HG02943 (cell line): ENCODE measurements at regions not wholly inside any gene's neighbourhood (a gene's known extent, or its start where the extent isn't known, plus 50 kb on each side); places are given as distances from the start of the nearest gene placed in this dataset.

Source experiments
- ATAC-seq: cut with Tn5 transposase; IDR thresholded peaks from one replicate; pipeline ENCODE4 v1.9.1; 2021; ENCODE audit warnings: mild to moderate bottlenecking, low read depth, moderate library complexity; ENCODE audit not compliant: unreplicated experiment

DNA sequence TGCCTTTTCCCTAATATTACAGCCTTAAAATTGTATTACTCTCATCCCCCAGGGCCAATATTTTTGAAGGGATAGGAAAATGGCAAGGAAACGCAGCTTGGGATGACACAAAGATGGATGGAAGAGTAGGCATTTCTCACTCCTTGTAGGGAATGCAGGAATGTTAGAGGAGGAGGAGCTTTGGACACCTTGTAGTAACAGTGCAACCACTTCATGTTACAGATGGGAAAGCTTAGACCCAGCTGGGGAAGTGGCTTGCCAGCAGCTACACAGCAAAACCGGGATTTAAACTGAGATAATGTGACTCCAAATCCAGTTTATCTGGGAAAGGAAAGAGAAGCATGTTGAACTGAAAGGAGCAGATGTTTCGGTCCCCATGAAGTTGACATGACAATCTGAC, 473.7 kb upstream of the DAB1 start:
- no peak for ATAC-seq

DNA sequence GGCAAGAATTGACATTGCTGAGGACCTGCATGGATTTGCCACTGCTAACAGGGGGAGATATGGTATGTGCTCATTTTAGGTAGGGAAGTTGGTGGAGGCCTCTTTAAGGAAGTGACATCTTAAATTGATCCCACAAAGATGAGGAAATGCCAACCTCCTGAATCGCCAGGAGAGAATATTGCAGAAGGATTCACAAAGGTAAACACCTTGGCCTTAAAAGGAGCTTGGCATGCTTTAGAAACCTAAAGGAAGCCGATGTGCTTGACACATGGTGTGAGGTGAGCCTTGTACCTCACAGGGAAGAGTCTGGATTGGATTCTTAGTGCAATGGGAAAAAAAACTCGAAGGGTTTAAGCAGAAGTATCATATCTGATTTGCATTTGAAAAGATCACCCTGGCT, 470.5 kb upstream of the DAB1 start:
- no peak for ATAC-seq

DNA sequence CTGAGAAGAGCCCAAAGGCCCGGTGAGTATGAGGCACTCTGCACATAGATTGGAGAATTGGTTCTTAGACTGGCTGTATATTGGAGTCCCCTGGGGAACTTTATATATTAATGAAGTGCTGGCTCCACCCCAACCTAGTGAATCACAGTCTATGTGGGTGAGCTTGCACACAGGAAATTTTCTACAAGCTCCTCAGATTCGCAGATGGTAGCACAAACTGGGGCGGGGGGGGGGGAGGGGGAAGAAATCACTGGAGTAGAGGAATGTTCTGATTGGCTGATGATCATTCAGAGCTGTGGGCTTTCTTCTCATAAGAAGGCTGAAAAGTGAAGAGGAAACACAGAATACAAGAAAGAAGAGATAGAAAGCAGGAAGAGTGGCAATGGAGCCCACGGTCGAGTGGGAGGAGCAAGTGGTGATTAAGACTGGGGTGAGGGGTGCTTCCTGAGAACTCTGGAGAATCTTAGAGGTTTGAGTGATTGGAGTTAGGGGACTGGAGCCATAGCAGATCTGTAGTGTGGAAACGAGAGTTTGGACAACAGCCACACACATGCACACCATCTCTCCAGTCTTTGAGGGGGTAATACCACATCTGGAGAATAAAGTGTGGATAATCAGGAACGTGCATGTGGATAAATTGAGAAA, 465.9 kb upstream of the DAB1 start:
- ATAC-seq, result no peak

DNA sequence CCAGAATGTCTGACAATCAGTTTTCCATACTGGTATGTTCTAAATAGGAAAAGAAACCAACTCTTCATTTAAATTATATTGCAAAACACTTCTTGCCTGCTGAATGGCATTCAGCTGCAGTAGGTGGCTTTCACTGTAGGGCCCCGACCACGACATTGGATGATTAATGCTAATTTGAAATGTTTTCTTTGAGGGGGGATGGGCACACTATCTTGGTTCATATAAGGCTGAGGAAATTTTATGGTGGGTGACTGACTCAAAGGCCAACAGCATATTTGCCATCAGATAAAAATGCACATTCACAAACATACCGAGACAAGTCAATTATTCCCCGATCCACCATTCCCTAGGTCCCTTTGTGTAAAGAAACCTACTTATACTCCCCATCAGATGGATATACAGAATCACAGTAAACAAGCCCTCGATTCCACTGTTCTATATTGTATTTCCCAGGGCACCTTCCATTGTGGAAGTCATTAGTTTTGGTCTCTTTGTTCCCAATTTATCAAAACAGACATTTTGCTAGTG, 464.2 kb upstream of the DAB1 start:
- no peak for ATAC-seq

DNA sequence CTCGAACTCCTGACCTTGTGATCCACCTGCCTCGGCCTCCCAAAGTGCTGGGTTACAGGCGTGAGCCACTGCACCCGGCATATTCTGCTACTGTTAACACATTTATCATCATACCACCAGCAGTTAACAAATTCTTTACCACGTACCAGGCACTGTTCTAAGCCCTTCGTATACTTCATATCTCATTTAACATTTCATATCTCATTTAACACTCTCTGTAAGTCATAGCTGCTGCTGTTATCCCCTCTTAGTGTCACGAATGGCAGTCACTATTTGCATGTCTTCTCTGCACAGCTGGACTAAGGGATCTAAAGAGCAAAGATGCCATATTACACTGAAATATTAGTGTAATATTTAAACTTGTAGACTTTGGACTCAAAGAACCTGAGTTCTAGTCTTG, 462.5 kb upstream of the DAB1 start:
- no peak for ATAC-seq

DNA sequence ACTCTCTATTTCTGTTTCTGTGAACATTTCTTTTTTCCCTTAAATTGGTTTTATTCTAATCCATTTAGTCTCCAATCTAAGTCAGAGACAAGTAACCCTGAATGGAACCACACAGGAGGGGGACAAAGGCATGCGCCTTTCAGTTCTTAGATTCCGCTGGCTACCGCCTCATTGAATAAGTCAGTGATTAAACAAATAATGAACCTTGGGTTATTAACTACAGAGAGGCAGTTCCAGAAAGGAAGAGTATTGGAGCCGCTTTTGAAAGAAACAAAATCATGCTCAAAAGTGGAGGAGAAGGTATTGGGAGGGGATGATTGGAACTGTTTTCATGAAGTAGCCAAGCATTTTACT, 459.8 kb upstream of the DAB1 start:
- no peak for ATAC-seq

DNA sequence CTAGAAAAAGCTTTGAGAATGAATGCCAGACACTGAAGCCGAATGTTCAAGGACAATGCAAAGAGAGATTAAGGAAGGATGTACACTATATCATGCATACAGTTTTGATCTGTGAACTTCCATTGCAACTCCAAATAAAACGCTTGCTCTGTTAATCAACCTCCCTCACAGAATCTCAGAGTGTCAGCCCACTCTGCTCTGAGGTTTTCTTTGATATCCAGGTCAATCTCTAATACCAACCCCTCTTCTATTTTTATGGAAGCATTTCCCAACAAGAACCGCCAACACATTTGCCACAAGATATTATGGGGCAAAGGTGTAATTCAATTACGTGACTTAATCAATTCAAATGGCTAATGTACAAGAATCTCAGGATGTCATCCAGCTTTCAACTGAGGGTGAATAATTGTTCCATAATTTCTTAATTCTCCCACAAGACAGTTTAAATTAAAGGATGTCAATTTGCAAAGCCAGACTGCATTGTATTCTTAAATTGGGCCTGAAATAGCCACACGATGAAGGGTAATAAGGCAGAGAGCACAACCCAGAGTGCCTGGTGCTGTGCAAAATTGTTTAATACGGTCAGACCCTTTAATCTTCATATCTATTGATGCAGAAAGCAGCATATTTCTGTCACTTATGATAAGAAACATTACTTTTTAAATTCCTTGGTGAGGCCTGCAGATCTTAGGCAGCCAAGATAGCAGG, 459.2 kb upstream of the DAB1 start:
- no peak for ATAC-seq

DNA sequence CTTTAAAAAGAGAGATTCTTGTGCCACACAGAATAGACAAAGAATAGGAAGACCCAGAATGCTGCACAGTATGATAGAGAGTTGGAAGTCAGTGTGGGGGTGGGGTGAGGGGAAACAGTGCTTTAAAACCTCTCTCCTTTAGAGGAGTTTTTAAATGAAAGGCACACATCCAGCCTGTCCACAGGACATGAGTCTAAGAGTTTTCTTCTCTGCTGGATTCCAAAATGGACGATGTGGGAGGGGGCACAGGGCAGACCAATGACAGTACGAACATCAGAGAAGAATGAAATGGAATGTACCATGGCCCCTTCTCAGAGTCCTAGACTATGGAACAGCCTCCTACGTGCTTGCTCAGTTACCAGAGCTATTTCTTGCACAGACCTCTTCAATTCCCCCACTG, 458.2 kb upstream of the DAB1 start:
- no peak for ATAC-seq

DNA sequence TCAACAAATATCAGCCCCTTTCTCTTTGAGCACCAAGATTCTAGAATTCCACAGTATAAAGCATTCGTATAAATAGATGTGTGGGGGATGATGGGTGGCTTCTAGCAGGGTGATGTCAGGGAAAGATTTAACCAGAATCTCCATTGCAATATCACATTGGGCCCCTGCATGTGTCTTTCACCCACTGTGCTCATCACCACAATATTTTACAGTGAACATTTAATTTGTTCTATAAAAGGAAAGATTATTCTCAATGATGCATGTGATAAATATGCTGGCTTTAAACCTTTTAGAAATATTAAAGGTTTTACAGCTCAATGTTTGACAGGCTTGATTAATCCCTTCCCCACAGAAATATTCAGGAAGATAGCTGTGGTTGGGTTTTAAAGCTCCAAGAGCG, 457.8 kb upstream of the DAB1 start:
- no peak for ATAC-seq

DNA sequence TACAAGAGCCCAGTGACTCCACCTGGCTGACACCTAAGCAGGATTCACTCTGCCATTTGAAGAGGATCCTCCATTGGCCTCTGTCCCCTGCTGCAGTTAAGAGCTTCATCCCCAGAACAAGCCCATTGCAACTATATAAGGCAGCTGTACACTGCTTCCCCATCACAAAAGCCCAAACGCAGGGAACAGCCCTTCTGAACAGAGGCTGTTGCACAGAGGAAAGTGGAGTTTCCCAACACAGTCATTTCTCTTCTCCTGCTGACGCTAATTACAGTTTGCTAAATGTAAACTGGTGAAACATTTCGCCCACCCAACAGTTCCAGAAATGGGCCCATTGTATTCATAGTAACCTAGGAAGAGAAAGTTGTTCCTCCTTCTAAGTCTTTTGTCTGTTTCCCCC, 455.8 kb upstream of the DAB1 start:
- no peak for ATAC-seq

DNA sequence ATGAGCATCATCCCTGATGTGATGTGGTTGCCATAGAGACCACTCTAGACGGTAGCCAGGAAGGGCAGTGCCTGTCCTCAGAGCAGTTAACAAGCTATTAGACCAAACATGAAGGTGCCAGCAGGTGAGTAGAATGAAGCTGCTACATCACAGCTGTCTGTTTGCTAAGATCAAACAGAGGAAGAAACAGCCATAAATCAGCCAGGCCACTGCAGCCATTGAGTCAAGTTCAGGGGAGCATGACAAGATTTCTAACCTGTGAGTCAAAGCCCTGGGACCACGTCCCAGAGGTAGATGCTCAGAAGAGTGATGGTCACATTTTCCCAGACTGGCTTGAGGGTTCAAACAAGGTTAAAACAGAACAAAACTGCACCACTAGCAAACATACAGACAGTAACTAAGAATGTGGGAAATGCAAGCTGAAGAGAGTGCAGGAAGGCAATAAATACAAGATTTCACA, 450.6 kb upstream of the DAB1 start:
- no peak for ATAC-seq

DNA sequence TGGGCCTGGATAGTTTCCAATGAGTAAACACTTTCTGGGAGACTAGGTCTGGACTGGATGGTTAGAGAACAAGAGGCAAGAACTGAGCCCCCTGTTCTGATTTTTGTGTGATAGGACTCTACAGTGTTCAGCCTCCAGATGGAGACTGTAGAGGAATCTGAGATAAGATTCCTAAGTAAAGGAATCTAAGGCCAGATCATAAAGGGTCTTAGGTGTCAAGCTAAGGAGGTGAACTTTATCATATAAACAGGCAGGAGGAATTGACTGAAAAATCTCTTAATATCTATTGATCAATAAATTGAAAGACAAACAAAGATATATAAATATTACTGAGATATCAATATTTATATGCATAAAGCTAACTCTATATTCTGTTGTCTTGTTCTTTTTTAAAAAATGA, 449.1 kb upstream of the DAB1 start:
- ATAC-seq, result no peak

DNA sequence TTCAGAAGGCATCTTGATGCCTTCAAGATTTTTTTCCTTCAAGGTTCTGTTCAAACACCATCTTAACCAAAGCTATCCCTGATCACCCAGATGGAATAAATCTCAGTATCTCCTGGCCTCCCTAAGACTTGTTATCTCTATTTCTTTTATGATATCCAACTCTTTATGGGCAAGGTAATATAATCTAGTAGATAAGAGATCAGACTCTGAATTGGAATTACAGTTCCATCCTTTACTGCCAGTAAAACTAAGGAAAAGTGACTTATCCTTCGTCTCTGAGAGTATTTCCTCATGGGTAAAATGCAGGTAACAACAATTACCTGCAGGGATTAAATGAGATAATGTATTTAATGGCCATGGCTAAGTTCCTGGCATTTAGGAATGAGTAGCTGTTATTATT, 445.0 kb upstream of the DAB1 start:
- ATAC-seq, result no peak

DNA sequence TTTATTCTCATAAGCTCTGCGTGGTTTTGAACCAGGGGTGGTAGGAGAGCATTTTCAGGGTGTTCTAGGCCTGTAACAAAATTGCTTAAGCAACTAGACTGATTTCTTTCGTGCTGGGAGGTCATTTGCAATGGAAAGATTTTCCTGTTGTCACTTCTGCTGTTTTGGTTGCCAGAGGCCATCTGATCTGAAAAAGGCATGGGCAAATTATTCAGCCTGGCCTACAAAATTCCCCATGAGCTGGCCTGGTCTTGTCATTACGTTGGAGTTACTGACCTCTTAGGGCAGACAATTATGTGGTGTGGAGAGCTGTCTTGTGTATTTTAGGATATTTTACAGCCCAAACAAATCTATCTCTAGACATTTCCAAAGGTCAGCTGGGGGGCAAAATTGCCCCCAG, 444.4 kb upstream of the DAB1 start:
- ATAC-seq, result no peak

DNA sequence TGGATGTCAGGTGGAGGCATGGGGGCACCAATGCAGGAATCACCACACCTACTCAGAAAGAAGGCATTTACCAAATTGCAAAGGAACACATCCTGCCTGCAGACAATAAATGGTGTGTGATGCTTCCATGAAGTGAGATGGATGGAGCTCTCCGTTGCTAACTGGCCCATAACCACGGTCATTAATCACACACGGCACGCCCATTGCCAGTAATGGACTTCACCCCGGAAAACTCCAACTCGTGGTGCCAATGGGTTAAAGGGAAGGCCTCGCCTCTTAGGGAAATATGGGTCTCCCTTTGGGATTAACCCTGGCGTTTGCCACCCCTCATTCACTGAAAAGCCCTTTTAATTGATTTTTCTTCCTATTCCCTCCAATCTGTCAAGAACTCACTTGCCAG, 443.1 kb upstream of the DAB1 start:
- ATAC-seq, result no peak

DNA sequence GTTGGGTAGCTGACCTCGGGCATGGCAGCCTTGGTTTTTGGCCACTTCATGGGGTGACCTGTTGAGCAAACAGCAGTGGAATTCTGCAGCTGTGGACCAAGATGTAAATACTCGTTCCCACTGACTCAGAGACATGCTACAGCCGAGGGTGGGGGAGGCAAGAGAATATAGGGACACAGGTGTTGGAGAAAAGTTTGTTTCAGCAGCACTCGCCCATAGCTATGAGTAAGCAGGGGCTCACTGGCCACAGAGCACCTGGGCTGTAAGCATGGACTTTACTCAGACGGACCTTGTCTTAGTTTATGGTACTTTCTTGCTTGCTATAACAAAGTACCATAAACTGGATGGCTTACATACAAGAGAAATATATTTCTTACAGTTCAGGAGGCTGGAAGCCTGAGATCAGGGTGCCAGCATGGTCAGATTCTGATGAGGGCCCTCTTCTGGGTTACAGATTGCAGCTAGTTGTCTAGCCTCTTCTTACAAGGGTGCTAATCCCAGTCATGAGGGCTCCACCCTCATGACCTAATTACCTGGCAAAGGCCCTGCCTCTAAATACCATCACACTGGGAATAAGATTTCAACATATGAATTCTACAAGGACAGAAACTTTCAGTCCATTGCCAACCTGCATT, 437.2 kb upstream of the DAB1 start:
- no peak for ATAC-seq

DNA sequence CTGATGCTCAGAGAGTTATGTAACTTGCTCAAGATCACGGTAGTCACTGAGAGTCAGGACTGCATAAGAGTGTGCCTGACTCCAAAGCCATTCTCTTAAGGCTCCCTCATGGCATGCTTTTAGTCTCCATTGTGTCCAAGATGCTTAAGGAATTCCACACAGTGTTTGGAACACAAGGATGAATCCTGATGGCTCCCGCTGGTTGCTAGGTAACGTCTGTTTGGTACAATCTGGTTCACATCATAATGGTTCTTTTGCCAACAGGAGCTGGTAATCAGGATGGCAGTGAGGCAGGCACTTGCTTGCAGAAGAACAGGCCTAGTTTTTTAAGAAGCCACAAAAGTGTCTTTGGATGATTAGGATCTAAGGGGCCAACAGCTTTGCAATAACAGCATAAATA, 436.5 kb upstream of the DAB1 start:
- no peak for ATAC-seq

DNA sequence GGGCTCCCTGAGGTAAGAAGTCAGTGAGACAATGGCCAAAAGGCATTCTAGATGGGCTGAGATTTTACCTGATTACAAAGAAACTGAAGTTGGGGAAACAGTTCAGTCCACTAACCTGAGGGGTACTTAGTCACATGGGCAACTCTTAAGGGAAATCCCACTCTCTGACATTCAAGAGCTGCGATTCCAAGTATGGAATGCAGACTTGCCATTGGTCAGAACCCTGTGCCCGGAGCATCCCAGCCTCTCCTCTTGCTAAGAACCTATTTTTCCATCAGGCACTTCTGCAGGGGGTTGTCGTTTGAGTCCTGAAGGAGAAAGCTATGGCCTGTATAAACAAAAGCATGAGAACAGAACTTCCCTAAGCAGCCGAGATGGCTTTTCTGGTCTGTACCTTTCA, 434.9 kb upstream of the DAB1 start:
- ATAC-seq, result no peak

DNA sequence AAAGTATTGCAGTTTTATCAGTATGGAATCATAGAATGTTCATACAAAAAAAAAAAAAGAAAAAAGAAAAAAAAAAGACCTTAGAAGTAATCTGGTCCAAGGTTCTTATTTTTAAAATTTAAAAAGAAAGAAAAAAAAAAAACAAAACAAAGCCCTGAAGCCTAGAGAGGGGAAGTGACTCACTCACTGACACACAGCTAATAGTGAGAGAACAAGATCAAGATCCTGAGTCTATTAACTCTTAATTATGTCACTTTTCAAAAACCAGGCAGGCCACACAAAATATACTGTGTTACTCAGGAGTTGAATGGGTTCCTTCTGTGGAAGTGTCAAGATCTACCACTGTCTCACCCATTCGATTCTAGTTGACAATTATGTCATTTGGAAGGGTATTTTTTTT, 433.9 kb upstream of the DAB1 start:
- no peak for ATAC-seq

DNA sequence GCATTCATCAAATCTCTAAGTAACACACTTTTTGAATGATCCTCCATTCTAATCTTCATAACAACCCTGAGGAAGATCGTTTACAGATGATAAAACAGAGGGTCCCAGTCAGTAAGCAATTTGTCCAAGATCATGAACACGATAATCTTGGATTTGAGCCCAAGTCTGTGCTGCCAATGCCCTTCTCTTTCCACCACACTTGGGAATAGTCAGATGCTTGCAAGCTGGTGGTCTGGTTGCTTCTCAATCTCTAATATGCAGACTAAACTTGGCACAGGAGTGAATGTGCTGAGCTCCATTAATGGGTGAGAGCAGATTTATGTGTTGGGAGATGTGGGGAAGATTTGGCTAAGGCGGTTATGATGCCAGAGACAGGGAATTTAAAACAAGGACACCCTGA, 430.6 kb upstream of the DAB1 start:
- no peak for ATAC-seq

DNA sequence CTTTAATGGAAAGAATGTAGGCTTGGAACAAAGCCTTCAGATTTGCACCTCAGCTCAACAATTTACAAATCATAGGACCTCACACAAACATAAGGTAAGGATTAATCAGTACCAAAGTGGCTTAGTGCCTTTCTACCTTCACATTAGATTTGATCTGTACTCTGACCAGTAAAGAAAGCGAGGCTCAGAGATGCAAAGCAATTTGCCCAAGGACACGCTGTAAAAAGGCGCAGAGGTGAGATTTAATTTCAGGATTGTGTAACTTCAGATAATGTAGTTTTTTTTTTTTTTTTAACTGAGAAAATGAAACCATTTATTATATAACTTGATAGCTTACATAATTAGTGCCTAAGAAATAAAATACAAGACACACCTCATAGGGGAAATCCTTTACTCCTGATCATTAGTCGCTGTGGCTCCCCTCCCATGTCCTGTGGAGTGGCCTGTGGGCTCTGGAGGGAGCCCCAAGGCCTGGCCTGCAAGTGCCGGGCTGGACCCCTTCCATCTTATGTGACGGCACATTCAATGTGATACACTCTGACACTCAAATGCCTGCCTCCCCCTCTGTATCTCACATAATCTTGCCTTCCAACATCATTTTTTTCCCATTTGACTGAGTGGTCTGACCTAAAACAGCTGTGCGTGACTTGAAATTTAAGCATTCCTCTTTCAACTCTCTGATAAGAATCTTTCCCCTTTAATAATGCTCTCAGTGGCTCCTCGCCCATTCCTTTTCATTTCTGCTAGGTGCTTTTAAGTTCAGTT, 426.5 kb upstream of the DAB1 start:
- ATAC-seq, result no peak
